Umbilical cord (tissue), 1 donor: ENCODE measurements at regions not wholly inside any gene's neighbourhood (a gene's known extent, or its start where the extent isn't known, plus 50 kb on each side); places are given as distances from the start of the nearest gene placed in this dataset.
A peak's percentile ranks its signal among the peaks of the same experiment; 100 is the strongest.
"Not testable (repeated sequence)": the region's sequence is repeated elsewhere in the genome, so short reads cannot be mapped to it uniquely, and the experiment has no call there.

Experiments
- DNase-seq: peaks from one replicate; pipeline ENCODE4 v3.0.0-alpha.2; 2015; ENCODE audit warnings: low spot score

- DNase-seq: not testable (repeated sequence)
These were observed 384.1 kb downstream of the GLUD2 start for GRCh38 chrX:121431514-121431913.

- DNase-seq: no peak
These were observed 385.9 kb downstream of the GLUD2 start for GRCh38 chrX:121433289-121433688.

GRCh38 chrX:121437666-121438065, 390.3 kb downstream of the GLUD2 start:
- DNase-seq: not testable (repeated sequence)

GRCh38 chrX:121455890-121456289, 408.5 kb downstream of the GLUD2 start:
- DNase-seq: no peak

- DNase-seq: no peak
These were observed 408.9 kb downstream of the GLUD2 start for GRCh38 chrX:121456315-121456714.

GRCh38 chrX:121457096-121457495, 409.7 kb downstream of the GLUD2 start:
- no peak for DNase-seq

- no peak for DNase-seq
These were observed 432.0 kb downstream of the GLUD2 start for GRCh38 chrX:121479406-121479805.

GRCh38 chrX:121496966-121497365, 449.6 kb downstream of the GLUD2 start:
- peak; percentile 10 for DNase-seq

- DNase-seq: no peak
These were observed 456.7 kb downstream of the GLUD2 start for GRCh38 chrX:121504153-121504552.

- no peak for DNase-seq
These were observed 498.9 kb downstream of the GLUD2 start for GRCh38 chrX:121546317-121546716.

- DNase-seq: no peak
These were observed 511.5 kb downstream of the GLUD2 start for GRCh38 chrX:121558886-121559285.

- DNase-seq: no peak
These were observed 515.2 kb downstream of the GLUD2 start for GRCh38 chrX:121562616-121563015.

GRCh38 chrX:121569609-121570008, 522.2 kb downstream of the GLUD2 start:
- no peak for DNase-seq

- DNase-seq: no peak
These were observed 522.8 kb downstream of the GLUD2 start for GRCh38 chrX:121570072-121570841.

- no peak for DNase-seq
These were observed 523.9 kb downstream of the GLUD2 start for GRCh38 chrX:121571333-121571732.

GRCh38 chrX:121574384-121574783, 527.0 kb downstream of the GLUD2 start:
- DNase-seq: not testable (repeated sequence)

GRCh38 chrX:121579016-121579760, 531.8 kb downstream of the GLUD2 start:
- DNase-seq: peak; percentile 3

GRCh38 chrX:121581885-121582284, 534.5 kb downstream of the GLUD2 start:
- DNase-seq: no peak

GRCh38 chrX:121585626-121586025, 538.2 kb downstream of the GLUD2 start:
- DNase-seq: no peak

GRCh38 chrX:121592884-121593283, 545.5 kb downstream of the GLUD2 start:
- DNase-seq: no peak

GRCh38 chrX:121598356-121598755, 550.9 kb downstream of the GLUD2 start:
- DNase-seq: no peak

- no peak for DNase-seq
These were observed 587.7 kb downstream of the GLUD2 start for GRCh38 chrX:121635141-121635540.

- peak; percentile 2 for DNase-seq
These were observed 592.4 kb downstream of the GLUD2 start for GRCh38 chrX:121639781-121640180.
